CD4-positive, alpha-beta T cell (primary cell): ENCODE measurements at regions not wholly inside any gene's neighbourhood (a gene's known extent, or its start where the extent isn't known, plus 50 kb on each side); places are given as distances from the start of the nearest gene placed in this dataset.

ENCODE experiments used
- ATAC-seq: fragments of 200-7000 bp; cut with Tn5 transposase; one replicate; pipeline ENCODE4 v1.10.0; 2022; ENCODE audit warnings: mild to moderate bottlenecking; ENCODE audit not compliant: poor library complexity
- CTCF ChIA-PET: fragments of 350-600 bp; sonication (Branson Sonifier 250); formaldehyde crosslinking; loops from one replicate; lab custom pipeline; 2021; ENCODE audit warnings: antibody characterized with exemption, inconsistent platforms; lab: Charles Lee
- POLR2A ChIA-PET: fragments of 350-600 bp; sonication (Branson Sonifier 250); formaldehyde crosslinking; loops from one replicate; lab custom pipeline; 2021; ENCODE audit warnings: antibody characterized with exemption, inconsistent platforms; lab: Charles Lee
- DNase-seq, 14 experiments: peaks; one replicate each; pipeline ENCODE4 v3.0.0-alpha.2; 2013 to 2020; ENCODE audit warnings: mixed read lengths in 2 of 14
- H3K27ac ChIP-seq, 2 donors: one replicate each; pipeline versions ENCODE4 v1.5.1 to v1.7.0; 2013; ENCODE audit warnings: low read length in 2 of 2, low read depth in 1 of 2, mild to moderate bottlenecking in 1 of 2
- H3K27me3 ChIP-seq, 2 experiments: 1 replicate in 1 of 2; 2 replicates in 1 of 2; pipeline versions ENCODE4 v1.6.1 to v1.7.0; 2013; ENCODE audit warnings: low read length in 2 of 2, control low read depth in 1 of 2, mild to moderate bottlenecking in 1 of 2, moderate library complexity in 1 of 2; ENCODE audit not compliant: insufficient read depth in 2 of 2, control insufficient read depth in 1 of 2
- H3K36me3 ChIP-seq: one replicate; pipeline ENCODE4 v1.6.1; 2013; ENCODE audit warnings: low read length, control low read depth; ENCODE audit not compliant: insufficient read depth
- H3K4me1 ChIP-seq: one replicate; pipeline ENCODE4 v1.6.1; 2013; ENCODE audit warnings: low read length, control low read depth; ENCODE audit not compliant: insufficient read depth
- H3K4me3 ChIP-seq: one replicate; pipeline ENCODE4 v1.5.1; 2013; ENCODE audit warnings: mild to moderate bottlenecking, low read length, moderate library complexity
- H3K9me3 ChIP-seq, 2 experiments: 1 replicate in 1 of 2; 2 replicates in 1 of 2; pipeline versions ENCODE4 v1.6.1 to v1.7.0; 2013; ENCODE audit warnings: low read length in 2 of 2, mild to moderate bottlenecking in 2 of 2, control low read depth in 1 of 2, moderate library complexity in 1 of 2; ENCODE audit not compliant: control insufficient read depth in 1 of 2, insufficient read depth in 1 of 2
- H3K27ac Mint-ChIP-seq: one replicate; pipeline ENCODE4 v1.8.0; 2020; ENCODE audit warnings: mixed read lengths
- H3K27me3 Mint-ChIP-seq: one replicate; pipeline ENCODE4 v1.8.0; 2021; ENCODE audit warnings: mixed read lengths
- H3K36me3 Mint-ChIP-seq: one replicate; pipeline ENCODE4 v1.8.0; 2021; ENCODE audit warnings: low read depth, mixed read lengths
- H3K4me1 Mint-ChIP-seq: one replicate; pipeline ENCODE4 v1.8.0; 2021; ENCODE audit warnings: low read depth, mixed read lengths
- H3K4me3 Mint-ChIP-seq: one replicate; pipeline ENCODE4 v1.8.0; 2020; ENCODE audit warnings: mild to moderate bottlenecking, mixed read lengths
- H3K9me3 Mint-ChIP-seq: one replicate; pipeline ENCODE4 v1.8.0; 2020; ENCODE audit warnings: mixed read lengths
- intact Hi-C, 2 experiments: fragments of 100-400 bp; cut with DNase I in 1 of 2; cut with micrococcal nuclease in 1 of 2; formaldehyde crosslinking; loops; one replicate each; pipeline versions ENCODE4 v1.15.1 to v1.9.0; 2023 to 2025; cut with DNase I, micrococcal nuclease
- TF ChIP-seq, protein P1 (sequence below): fragments of 200-600 bp; IDR thresholded peaks from one replicate; pipeline ENCODE4 v1.8.0; 2022; ENCODE audit warnings: antibody characterized with exemption, mild to moderate bottlenecking

DNA sequence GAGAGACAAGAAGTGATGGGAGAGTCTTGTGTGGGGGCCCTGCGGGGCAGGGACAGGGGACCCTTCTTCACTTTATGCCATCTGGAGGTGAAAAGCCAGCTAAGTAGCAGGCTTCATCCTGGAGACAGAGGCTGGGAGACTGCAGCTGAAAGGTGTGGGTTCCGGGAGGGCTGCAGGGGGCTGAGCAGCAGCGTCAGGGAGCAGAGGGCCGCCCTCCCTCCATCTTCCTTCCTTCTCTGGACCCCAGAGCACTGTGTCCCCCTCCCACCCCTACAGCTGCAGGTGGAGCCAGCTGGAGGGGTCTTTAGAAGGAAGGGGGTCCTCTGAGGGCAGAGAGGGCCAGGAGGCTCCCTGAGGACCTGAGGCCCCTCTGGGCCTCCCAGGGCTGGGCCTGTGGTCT is 96.6 kb downstream of the WTIP start:
- Histone ChIP-seq H3K4me3 (no peak overlapping the region), H3K27me3 (peaks cover 0 to 3% of the 10 kb centered on the region in 2 experiments), H3K9me3 (peaks cover 0 to 68% of the 10 kb centered on the region in 2 experiments), H3K4me1 (no peaks in the 10 kb centered on the region), H3K36me3 (no peaks in the 10 kb centered on the region), H3K27ac (no peak overlapping the region)
- intact Hi-C loops, result no loop called here
- ATAC-seq, result no peak
- CTCF ChIA-PET, result no interaction called here
- no peak for DNase-seq
- H3K27me3 Mint-ChIP-seq, result peaks cover 22% of the 10 kb centered on the region
- H3K27ac Mint-ChIP-seq, result no peak overlapping the region
- no peaks in the 10 kb centered on the region for H3K36me3 Mint-ChIP-seq
- H3K4me1 Mint-ChIP-seq, result no peaks in the 10 kb centered on the region
- POLR2A ChIA-PET, result no interaction called here
- TF ChIP-seq, protein P1, sequence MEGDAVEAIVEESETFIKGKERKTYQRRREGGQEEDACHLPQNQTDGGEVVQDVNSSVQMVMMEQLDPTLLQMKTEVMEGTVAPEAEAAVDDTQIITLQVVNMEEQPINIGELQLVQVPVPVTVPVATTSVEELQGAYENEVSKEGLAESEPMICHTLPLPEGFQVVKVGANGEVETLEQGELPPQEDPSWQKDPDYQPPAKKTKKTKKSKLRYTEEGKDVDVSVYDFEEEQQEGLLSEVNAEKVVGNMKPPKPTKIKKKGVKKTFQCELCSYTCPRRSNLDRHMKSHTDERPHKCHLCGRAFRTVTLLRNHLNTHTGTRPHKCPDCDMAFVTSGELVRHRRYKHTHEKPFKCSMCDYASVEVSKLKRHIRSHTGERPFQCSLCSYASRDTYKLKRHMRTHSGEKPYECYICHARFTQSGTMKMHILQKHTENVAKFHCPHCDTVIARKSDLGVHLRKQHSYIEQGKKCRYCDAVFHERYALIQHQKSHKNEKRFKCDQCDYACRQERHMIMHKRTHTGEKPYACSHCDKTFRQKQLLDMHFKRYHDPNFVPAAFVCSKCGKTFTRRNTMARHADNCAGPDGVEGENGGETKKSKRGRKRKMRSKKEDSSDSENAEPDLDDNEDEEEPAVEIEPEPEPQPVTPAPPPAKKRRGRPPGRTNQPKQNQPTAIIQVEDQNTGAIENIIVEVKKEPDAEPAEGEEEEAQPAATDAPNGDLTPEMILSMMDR, result no peak
- no peaks in the 10 kb centered on the region for H3K9me3 Mint-ChIP-seq
- no peak overlapping the region for H3K4me3 Mint-ChIP-seq

DNA sequence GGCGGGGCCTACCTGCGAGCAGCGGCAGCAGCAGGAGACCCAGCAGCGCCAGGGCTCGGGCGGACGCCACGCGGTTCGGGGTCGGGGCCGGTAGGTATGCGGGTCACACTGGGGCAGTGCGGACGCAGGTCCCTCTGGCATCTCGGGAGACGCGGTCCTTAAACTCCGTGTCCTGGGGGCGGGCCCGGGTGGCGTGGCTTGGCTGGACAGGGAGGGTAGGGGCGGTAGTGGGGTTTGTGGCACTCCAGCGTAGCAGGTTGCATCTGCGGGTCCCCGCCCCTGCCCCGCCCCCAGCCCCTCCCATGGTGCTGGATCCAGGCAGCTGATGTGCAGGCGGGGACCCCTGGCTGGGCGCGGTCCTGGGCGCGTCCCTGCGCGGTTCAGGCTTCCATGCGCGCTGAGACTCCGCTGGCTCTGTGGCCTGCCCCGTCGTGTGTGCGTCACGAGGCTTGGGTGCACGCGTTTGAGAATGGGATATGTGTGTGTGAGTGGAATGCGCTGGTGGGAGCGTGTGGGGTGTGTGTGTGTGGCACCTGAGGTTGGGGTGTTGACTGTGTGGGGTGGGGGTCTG is 96.1 kb downstream of the WTIP start:
- ATAC-seq, result no peak
- Mint-ChIP-seq H3K27ac (no peak overlapping the region), H3K4me1 (no peaks in the 10 kb centered on the region), H3K4me3 (no peak overlapping the region), H3K36me3 (no peaks in the 10 kb centered on the region), H3K9me3 (no peaks in the 10 kb centered on the region), H3K27me3 (peaks cover 22% of the 10 kb centered on the region)
- intact Hi-C loops, result no loop called here
- H3K36me3 ChIP-seq, result no peaks in the 10 kb centered on the region
- H3K4me1 ChIP-seq, result no peaks in the 10 kb centered on the region
- H3K4me3 ChIP-seq, result no peak overlapping the region
- DNase-seq, result no peak
- peaks cover 0 to 3% of the 10 kb centered on the region in 2 experiments for H3K27me3 ChIP-seq
- H3K27ac ChIP-seq, result no peak overlapping the region
- TF ChIP-seq, protein P1, result no peak
- peaks cover 0 to 72% of the 10 kb centered on the region in 2 experiments for H3K9me3 ChIP-seq
- CTCF ChIA-PET, result no interaction called here
- POLR2A ChIA-PET, result no interaction called here

DNA sequence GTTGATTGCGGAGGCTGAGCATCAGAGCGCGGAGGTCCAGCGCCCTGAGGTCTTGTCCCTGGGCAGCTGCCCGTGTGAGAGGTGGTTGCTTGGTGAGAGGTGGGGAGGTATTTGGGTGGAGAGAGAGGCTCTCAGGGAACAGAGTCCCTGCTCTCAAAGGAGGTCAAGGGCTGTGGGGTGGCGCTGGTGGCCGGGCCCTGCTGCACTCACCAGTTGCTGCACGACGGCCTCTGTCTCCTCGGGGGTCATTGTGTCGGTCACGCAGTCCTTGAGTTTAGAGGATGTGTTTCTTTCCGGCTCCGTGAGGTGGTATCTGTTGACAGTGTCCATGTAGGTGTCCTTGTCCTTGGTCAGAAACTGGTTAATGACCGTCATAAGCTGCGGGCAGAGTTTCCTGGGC is 95.5 kb downstream of the WTIP start:
- Mint-ChIP-seq H3K4me1 (no peaks in the 10 kb centered on the region), H3K36me3 (no peaks in the 10 kb centered on the region), H3K4me3 (no peak overlapping the region), H3K9me3 (peaks cover 3% of the 10 kb centered on the region), H3K27ac (no peak overlapping the region), H3K27me3 (peaks cover 22% of the 10 kb centered on the region)
- POLR2A ChIA-PET, result no interaction called here
- TF ChIP-seq, protein P1, result no peak
- H3K27ac ChIP-seq, result no peak overlapping the region
- ATAC-seq, result no peak
- peaks cover 0 to 3% of the 10 kb centered on the region in 2 experiments for H3K27me3 ChIP-seq
- CTCF ChIA-PET, result no interaction called here
- peaks cover 3 to 72% of the 10 kb centered on the region in 2 experiments for H3K9me3 ChIP-seq
- no peak for DNase-seq
- H3K4me1 ChIP-seq, result no peaks in the 10 kb centered on the region
- intact Hi-C loops, result no loop called here
- no peaks in the 10 kb centered on the region for H3K36me3 ChIP-seq
- H3K4me3 ChIP-seq, result no peak overlapping the region
